ENCODE measurements at regions not wholly inside any gene's neighbourhood (a gene's known extent, or its start where the extent isn't known, plus 50 kb on each side); places are given as distances from the start of the nearest gene placed in this dataset.

DNA sequence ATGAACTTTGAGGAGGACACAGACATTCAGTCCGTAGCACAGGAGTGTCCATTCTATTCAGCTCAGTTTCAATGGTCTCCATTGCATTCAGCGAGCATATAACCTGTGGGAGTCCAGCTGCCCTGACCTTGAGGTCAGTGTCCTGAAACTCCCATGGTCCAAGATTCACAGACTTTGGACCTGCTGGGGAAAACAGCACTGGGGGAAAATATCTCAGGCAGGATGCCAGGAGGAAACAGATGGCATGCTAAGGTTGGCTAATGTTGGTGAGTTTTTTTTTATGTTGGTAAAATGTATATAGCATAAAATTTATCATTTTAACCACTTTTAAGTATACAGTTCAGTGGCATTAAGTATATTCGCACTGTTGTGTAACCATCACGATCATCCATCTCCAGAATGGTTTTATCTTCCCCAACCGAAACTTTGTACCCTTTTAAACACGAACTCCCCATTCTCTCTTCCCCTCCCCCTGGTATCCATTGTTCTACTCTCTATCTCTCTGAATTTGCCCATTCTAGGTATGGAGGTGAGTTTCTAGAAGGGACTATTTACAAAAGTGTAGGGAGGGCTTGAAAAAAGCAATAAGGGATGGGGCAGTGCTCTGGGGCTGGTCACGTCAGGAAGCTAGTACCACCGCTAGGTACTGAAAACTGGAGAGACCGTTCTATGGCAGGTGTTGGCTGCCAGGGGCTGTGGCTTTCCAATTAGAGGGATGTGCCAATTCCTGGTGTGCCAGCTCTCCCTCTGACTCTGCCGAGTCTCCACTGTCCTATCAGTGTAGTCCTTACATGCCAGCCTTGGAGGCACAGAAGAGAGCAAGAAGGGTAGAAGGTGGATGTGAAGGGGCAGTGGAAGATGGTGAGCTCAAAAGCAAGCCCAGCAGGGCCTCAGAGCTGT is 85.3 kb downstream of the FOXD2 start:
- DNase-seq (no peak), FAIRE-seq (no peak)
- Histone ChIP-seq H3K9ac (ENCODE audit: low read length in 3 of 3) (no peak overlapping the region), H3K36me3 (ENCODE audit: control insufficient read depth in 2 of 3, insufficient read depth in 3 of 3, low read length in 3 of 3) (no peaks in the 10 kb centered on the region), H3K4me1 (ENCODE audit: control insufficient read depth in 2 of 3, insufficient read depth in 2 of 3, low read depth in 1 of 3, low read length in 3 of 3) (peaks cover 0 to 4% (median 0%) of the 10 kb centered on the region in 3 donors), H3K4me3 (ENCODE audit: low read length in 3 of 3) (no peak overlapping the region), H3K27ac (ENCODE audit: low read depth in 2 of 2, low read length in 2 of 2) (no peak overlapping the region), H3K9me3 (ENCODE audit: control insufficient read depth in 2 of 3, insufficient read depth in 1 of 3, low read length in 3 of 3) (no peaks in the 10 kb centered on the region), H3K27me3 (ENCODE audit: control insufficient read depth, insufficient read depth, low read length) (no peaks in the 10 kb centered on the region)
- intact Hi-C loops (cut with DNase I) = no loop called here
- TF ChIP-seq, protein P1, sequence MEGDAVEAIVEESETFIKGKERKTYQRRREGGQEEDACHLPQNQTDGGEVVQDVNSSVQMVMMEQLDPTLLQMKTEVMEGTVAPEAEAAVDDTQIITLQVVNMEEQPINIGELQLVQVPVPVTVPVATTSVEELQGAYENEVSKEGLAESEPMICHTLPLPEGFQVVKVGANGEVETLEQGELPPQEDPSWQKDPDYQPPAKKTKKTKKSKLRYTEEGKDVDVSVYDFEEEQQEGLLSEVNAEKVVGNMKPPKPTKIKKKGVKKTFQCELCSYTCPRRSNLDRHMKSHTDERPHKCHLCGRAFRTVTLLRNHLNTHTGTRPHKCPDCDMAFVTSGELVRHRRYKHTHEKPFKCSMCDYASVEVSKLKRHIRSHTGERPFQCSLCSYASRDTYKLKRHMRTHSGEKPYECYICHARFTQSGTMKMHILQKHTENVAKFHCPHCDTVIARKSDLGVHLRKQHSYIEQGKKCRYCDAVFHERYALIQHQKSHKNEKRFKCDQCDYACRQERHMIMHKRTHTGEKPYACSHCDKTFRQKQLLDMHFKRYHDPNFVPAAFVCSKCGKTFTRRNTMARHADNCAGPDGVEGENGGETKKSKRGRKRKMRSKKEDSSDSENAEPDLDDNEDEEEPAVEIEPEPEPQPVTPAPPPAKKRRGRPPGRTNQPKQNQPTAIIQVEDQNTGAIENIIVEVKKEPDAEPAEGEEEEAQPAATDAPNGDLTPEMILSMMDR (IDR thresholded peaks at IDR 0.05; ENCODE audit: borderline replicate concordance, extremely low read depth, insufficient read depth) = no peak

DNA sequence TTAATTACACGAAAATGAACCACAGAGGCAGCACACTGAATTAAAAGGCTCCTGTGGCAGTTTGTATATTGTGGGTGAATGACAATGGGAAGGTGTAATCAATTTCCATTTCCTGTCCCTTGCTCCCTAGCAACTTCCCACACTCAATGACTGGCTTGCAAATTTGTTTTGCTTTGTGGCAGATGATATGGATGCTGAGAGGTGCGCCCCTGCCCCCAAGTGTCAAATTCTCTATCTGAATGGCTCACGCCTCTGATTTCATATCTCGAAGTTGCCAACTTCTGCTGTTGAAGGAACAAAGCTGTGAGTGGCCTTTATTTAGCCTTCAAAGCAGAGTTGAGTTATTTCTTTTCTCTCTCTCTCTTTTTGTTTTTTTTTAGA is 86.0 kb downstream of the FOXD2 start:
- intact Hi-C loops (cut with DNase I) = no loop called here
- no peak overlapping the region for H3K27ac ChIP-seq (ENCODE audit: low read depth in 2 of 2, low read length in 2 of 2)
- FAIRE-seq = no peak

DNA sequence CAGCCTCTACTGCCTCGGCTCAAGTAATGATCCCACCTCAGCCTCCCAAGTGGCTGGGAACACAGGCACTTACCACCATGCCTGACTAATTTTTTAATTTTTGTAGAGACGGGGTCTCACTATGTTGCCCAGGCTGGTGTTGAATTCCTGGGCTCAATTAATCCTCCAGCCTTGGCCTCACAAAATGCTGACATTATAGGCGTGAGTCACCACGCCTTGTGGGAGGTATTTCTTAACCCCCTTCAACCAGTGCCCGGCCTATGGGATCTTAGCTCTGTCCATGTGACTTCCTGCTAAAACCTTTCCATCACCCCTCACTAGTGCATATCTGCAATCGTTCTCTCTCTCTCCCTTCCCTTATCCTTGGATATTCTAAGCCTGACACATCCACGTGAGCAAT is 86.4 kb downstream of the FOXD2 start:
- FAIRE-seq = no peak
- H3K9ac ChIP-seq (ENCODE audit: low read length in 3 of 3) = no peak overlapping the region
- intact Hi-C loops (cut with DNase I) = no loop called here

More for the DNA sequence above, 86.0 kb downstream of the FOXD2 start:
- Histone ChIP-seq H3K9ac (ENCODE audit: low read length in 3 of 3) (no peak overlapping the region), H3K4me3 (ENCODE audit: low read length in 3 of 3) (no peak overlapping the region), H3K36me3 (ENCODE audit: control insufficient read depth in 2 of 3, insufficient read depth in 3 of 3, low read length in 3 of 3) (no peaks in the 10 kb centered on the region), H3K27me3 (ENCODE audit: control insufficient read depth, insufficient read depth, low read length) (no peaks in the 10 kb centered on the region), H3K9me3 (ENCODE audit: control insufficient read depth in 2 of 3, insufficient read depth in 1 of 3, low read length in 3 of 3) (no peaks in the 10 kb centered on the region), H3K4me1 (ENCODE audit: control insufficient read depth in 2 of 3, insufficient read depth in 2 of 3, low read depth in 1 of 3, low read length in 3 of 3) (peaks cover 0 to 4% (median 0%) of the 10 kb centered on the region in 3 donors)
- TF ChIP-seq, protein P1 (IDR thresholded peaks at IDR 0.05; ENCODE audit: borderline replicate concordance, extremely low read depth, insufficient read depth) = no peak
- DNase-seq = no peak

More for the DNA sequence above, 86.4 kb downstream of the FOXD2 start:
- TF ChIP-seq, protein P1 (IDR thresholded peaks at IDR 0.05; ENCODE audit: borderline replicate concordance, extremely low read depth, insufficient read depth) = no peak
- peaks cover 0 to 4% (median 3%) of the 10 kb centered on the region in 3 donors for H3K9me3 ChIP-seq (ENCODE audit: control insufficient read depth in 2 of 3, insufficient read depth in 1 of 3, low read length in 3 of 3)
- H3K36me3 ChIP-seq (ENCODE audit: control insufficient read depth in 2 of 3, insufficient read depth in 3 of 3, low read length in 3 of 3) = no peaks in the 10 kb centered on the region
- H3K4me1 ChIP-seq (ENCODE audit: control insufficient read depth in 2 of 3, insufficient read depth in 2 of 3, low read depth in 1 of 3, low read length in 3 of 3) = peaks cover 0 to 4% (median 0%) of the 10 kb centered on the region in 3 donors
- no peak for DNase-seq
- no peak overlapping the region for H3K27ac ChIP-seq (ENCODE audit: low read depth in 2 of 2, low read length in 2 of 2)
- no peak overlapping the region for H3K4me3 ChIP-seq (ENCODE audit: low read length in 3 of 3)
- H3K27me3 ChIP-seq (ENCODE audit: control insufficient read depth, insufficient read depth, low read length) = no peaks in the 10 kb centered on the region

All from kidney (tissue), 13 donors.